Testis (tissue), 2 donors: ENCODE measurements at regions not wholly inside any gene's neighbourhood (a gene's known extent, or its start where the extent isn't known, plus 50 kb on each side); places are given as distances from the start of the nearest gene placed in this dataset.

Experiments used
- POLR2A ChIP-seq: fragments of 450-650 bp; IDR thresholded peaks from one replicate; pipeline ENCODE4 v1.6.1; 2017; ENCODE audit warnings: antibody characterized with exemption, mild to moderate bottlenecking, moderate library complexity
- TF ChIP-seq, protein P1 (sequence below), 3 experiments: fragments of 450-650 bp in 2 of 3; fragments of 200-600 bp in 1 of 3; sonication (generic) in 1 of 3; IDR thresholded peaks; one replicate each; pipeline ENCODE4 v1.5.1; 2016 to 2019; ENCODE audit warnings: antibody characterized with exemption in 3 of 3, mild to moderate bottlenecking in 2 of 3, moderate library complexity in 1 of 3

DNA sequence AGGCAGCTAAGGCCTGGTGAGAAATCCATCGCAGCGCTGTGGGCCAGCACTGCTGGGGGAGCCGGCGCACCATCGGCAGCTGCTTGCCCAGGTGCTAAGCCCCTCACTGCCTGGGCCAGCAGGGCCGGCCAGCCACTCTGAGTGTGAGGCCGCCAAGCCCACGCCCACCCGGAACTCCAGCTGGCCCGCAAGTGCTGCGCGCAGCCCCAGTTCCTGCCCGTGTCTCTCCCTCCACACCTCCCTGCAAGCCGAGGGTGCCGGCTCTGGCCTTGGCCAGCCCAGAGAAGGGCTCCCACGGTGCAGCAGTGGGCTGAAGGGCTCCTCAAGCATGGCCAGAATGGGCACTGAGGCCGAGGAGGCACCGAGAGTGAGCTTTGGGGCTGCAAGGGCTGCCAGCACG, 64.4 kb downstream of the EBNA1BP2 start:
- TF ChIP-seq, protein P1, sequence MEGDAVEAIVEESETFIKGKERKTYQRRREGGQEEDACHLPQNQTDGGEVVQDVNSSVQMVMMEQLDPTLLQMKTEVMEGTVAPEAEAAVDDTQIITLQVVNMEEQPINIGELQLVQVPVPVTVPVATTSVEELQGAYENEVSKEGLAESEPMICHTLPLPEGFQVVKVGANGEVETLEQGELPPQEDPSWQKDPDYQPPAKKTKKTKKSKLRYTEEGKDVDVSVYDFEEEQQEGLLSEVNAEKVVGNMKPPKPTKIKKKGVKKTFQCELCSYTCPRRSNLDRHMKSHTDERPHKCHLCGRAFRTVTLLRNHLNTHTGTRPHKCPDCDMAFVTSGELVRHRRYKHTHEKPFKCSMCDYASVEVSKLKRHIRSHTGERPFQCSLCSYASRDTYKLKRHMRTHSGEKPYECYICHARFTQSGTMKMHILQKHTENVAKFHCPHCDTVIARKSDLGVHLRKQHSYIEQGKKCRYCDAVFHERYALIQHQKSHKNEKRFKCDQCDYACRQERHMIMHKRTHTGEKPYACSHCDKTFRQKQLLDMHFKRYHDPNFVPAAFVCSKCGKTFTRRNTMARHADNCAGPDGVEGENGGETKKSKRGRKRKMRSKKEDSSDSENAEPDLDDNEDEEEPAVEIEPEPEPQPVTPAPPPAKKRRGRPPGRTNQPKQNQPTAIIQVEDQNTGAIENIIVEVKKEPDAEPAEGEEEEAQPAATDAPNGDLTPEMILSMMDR (IDR thresholded peaks at IDR 0.05), result no peak
- TF ChIP-seq POLR2A, result no peak
